AG04450 (cell line): ENCODE measurements at regions not wholly inside any gene's neighbourhood (a gene's known extent, or its start where the extent isn't known, plus 50 kb on each side); places are given as distances from the start of the nearest gene placed in this dataset.

Source experiments
- CTCF ChIA-PET: fragments of 300-600, 350-600 bp; formaldehyde crosslinking; extraction: SDS; loops from one replicate; lab custom pipeline; 2022; ENCODE audit warnings: antibody characterized with exemption, inconsistent platforms; lab: Charles Lee
- POLR2A ChIA-PET: fragments of 350-600 bp; formaldehyde crosslinking; extraction: SDS; loops from one replicate; lab custom pipeline; 2021; ENCODE audit warnings: antibody characterized with exemption, inconsistent platforms; lab: Yijun Ruan, JAX
- DNase-seq: peaks from one replicate; pipeline ENCODE4 v3.0.0-alpha.2; 2011; ENCODE audit warnings: low read depth, low spot score
- H3K27ac ChIP-seq: one replicate; pipeline ENCODE4 v1.5.1; 2012; ENCODE audit warnings: low read depth, low read length, control low read depth
- H3K27me3 ChIP-seq: one replicate; pipeline ENCODE4 v1.6.0; 2012; ENCODE audit warnings: low read length; ENCODE audit not compliant: control insufficient read depth, insufficient read depth
- H3K4me3 ChIP-seq: 2 replicates; pipeline ENCODE4 v1.5.1; 2011; ENCODE audit warnings: mild to moderate bottlenecking, low read depth, low read length, control low read depth
- H3K9me3 ChIP-seq: 2 replicates; pipeline ENCODE4 v1.5.1; 2012; ENCODE audit warnings: low read length; ENCODE audit not compliant: control insufficient read depth, insufficient read depth
- CTCF ChIP-seq: IDR thresholded peaks from 2 replicates; pipeline ENCODE4 v1.5.1; 2011; ENCODE audit warnings: low read depth, low read length, control low read depth, inconsistent platforms

GRCh38 chr4:72966652-72967051, 102.9 kb downstream of the COX18 start:
- TF ChIP-seq CTCF = no peak
- H3K9me3 ChIP-seq = no peaks in the 10 kb centered on the region
- POLR2A ChIA-PET = no interaction called here
- CTCF ChIA-PET = no interaction called here
- DNase-seq = no peak
- no peak overlapping the region for H3K27ac ChIP-seq
- no peaks in the 10 kb centered on the region for H3K27me3 ChIP-seq
- no peak overlapping the region for H3K4me3 ChIP-seq

GRCh38 chr4:72959411-72959810, 110.1 kb downstream of the COX18 start:
- Histone ChIP-seq H3K9me3 (no peaks in the 10 kb centered on the region), H3K4me3 (no peak overlapping the region), H3K27ac (no peak overlapping the region), H3K27me3 (no peaks in the 10 kb centered on the region)
- no peak for DNase-seq
- POLR2A ChIA-PET = no interaction called here
- CTCF ChIA-PET = interaction anchor here (1.1 kb wide), 1 partner anchor 257 kb away, joined by 3 read pairs; no protein-coding TSS in a partner anchor
- TF ChIP-seq CTCF = no peak

GRCh38 chr4:72954811-72955210, 114.7 kb downstream of the COX18 start:
- no peak for DNase-seq
- ChIA-PET POLR2A (no interaction called here), CTCF (no interaction called here)
- TF ChIP-seq CTCF = no peak
- H3K27ac ChIP-seq = no peak overlapping the region
- no peaks in the 10 kb centered on the region for H3K9me3 ChIP-seq
- no peak overlapping the region for H3K4me3 ChIP-seq
- H3K27me3 ChIP-seq = no peaks in the 10 kb centered on the region

- no peaks in the 10 kb centered on the region for H3K27me3 ChIP-seq
- no peak overlapping the region for H3K4me3 ChIP-seq
- TF ChIP-seq CTCF = no peak
- no peak overlapping the region for H3K27ac ChIP-seq
- ChIA-PET CTCF (no interaction called here), POLR2A (no interaction called here)
- H3K9me3 ChIP-seq = no peaks in the 10 kb centered on the region
- no peak for DNase-seq
Measured at GRCh38 chr4:72953571-72953970, 115.9 kb downstream of the COX18 start.

GRCh38 chr4:72951628-72952027, 117.9 kb downstream of the COX18 start:
- no peak for DNase-seq
- H3K27me3 ChIP-seq = no peaks in the 10 kb centered on the region
- H3K27ac ChIP-seq = no peak overlapping the region
- H3K9me3 ChIP-seq = no peaks in the 10 kb centered on the region
- ChIA-PET CTCF (no interaction called here), POLR2A (no interaction called here)
- TF ChIP-seq CTCF = no peak
- H3K4me3 ChIP-seq = no peak overlapping the region
